Transverse colon (tissue), 3 donors: ENCODE measurements at regions not wholly inside any gene's neighbourhood (a gene's known extent, or its start where the extent isn't known, plus 50 kb on each side); places are given as distances from the start of the nearest gene placed in this dataset.

Source experiments
- CTCF ChIP-seq, 5 experiments: fragments of 200-600 bp in 3 of 5; fragments of 450-650 bp in 2 of 5; sonication (generic) in 3 of 5; IDR thresholded peaks; 1 replicate in 2 of 5; 2 replicates in 3 of 5; pipeline ENCODE4 v1.5.1; 2016 to 2017; ENCODE audit warnings: antibody characterized with exemption in 5 of 5, inconsistent platforms in 3 of 5, mild to moderate bottlenecking in 2 of 5, moderate library complexity in 1 of 5
- EP300 ChIP-seq: sonication (generic); formaldehyde crosslinking; IDR thresholded peaks from one replicate; pipeline ENCODE4 v1.6.1; 2017; ENCODE audit warnings: antibody characterized with exemption, low read depth
- POLR2A ChIP-seq: fragments of 450-650 bp; IDR thresholded peaks from one replicate; pipeline ENCODE4 v1.6.1; 2016; ENCODE audit warnings: antibody characterized with exemption, mild to moderate bottlenecking, moderate library complexity

GRCh38 chr5:97355775-97356174, 172.7 kb upstream of the RIOK2 start:
- TF ChIP-seq CTCF (IDR thresholded peaks at IDR 0.05) (no peak), EP300 (no peak), POLR2A (no peak)
